ENCODE measurements at regions not wholly inside any gene's neighbourhood (a gene's known extent, or its start where the extent isn't known, plus 50 kb on each side); places are given as distances from the start of the nearest gene placed in this dataset.

DNA sequence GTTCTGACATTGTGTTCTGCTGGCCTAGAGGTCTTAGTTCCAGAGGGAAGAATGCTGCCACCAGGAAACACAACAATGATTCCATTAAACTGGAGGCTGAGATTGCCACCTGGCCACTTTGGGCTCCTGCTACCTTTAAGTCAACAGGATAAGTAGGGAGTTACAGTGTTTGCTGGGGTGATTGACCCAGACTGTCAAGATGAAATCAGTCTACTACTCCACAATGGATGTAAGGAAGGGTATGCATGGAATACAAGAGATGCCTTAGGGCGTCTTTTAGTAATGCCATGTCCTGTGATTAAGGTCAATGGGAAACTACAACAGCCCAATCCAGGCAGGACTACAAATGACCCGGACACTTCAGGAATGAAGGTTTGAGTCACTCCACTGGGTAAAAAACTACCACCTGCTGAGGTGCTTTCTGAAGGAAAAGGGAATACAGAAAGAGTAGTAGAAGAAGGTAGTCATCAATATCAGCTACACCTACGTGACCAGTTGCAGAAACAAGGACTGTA lies 852.6 kb downstream of the LRFN5 start (continued):
- TF ChIP-seq, protein P1, sequence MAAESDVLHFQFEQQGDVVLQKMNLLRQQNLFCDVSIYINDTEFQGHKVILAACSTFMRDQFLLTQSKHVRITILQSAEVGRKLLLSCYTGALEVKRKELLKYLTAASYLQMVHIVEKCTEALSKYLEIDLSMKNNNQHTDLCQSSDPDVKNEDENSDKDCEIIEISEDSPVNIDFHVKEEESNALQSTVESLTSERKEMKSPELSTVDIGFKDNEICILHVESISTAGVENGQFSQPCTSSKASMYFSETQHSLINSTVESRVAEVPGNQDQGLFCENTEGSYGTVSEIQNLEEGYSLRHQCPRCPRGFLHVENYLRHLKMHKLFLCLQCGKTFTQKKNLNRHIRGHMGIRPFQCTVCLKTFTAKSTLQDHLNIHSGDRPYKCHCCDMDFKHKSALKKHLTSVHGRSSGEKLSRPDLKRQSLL (tag by site-specific recombination; IDR thresholded peaks at IDR 0.05) = no peak

DNA sequence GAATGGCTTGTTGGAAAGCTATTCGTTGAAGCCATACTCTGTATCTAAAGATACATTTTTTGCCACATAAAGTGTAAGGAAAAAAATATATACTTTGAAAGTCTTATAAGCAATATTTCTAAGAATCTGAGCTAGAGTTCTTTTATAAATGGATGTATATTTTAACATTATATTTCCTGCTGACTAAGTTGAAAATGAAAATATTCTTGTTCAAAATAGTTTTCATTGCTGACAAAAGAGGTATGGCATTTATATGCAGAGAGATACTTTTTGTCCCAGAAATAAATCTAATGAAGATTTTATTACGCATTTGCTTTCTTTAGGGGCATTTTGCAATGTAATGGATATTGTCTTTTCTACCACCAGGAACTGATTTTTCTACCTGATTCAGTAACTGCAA lies 834.9 kb downstream of the LRFN5 start:
- POLR2A ChIA-PET = no interaction called here
- TF ChIP-seq MZF1 (tag by site-specific recombination; IDR thresholded peaks at IDR 0.05; ENCODE audit: borderline replicate concordance) (no peak), ZBTB8A (tag by site-specific recombination; IDR thresholded peaks at IDR 0.05) (no peak)
- TF ChIP-seq, protein P1 (tag by site-specific recombination; IDR thresholded peaks at IDR 0.05) = no peak
- Histone ChIP-seq H3K36me3 (ENCODE audit: control insufficient read depth in 2 of 2, insufficient read depth in 1 of 2, low read length in 2 of 2) (no peaks in the 10 kb centered on the region), H3K27ac (ENCODE audit: extremely low read depth, low read depth, low read length) (no peak overlapping the region), H3K4me3 (ENCODE audit: low read depth, low read length) (no peak overlapping the region), H3K9me3 (ENCODE audit: control insufficient read depth, insufficient read depth, low read depth, low read length) (no peaks in the 10 kb centered on the region), H3K4me1 (ENCODE audit: control insufficient read depth, insufficient read depth, low read length) (no peaks in the 10 kb centered on the region)
- CTCF ChIA-PET = no interaction called here

DNA sequence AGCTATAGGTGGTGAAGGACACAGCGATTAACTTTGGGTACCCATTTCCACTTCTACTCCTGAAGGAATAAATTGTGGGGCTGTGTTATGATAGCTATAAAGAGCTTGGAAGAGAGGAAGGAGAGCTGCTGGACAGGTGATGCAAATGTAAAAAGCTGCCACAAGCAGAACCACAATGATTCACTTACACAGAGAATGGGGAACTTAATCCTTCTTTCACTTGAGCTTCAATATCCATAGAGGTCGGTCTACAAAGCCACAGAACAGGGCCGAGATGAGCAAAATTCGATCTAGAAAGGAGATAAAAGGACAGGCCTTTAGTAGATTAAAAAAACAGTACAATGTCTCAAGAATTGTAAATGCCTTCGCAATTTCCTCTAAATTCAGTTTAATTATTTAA lies 831.1 kb downstream of the LRFN5 start:
- Histone ChIP-seq H3K4me1 (ENCODE audit: control insufficient read depth, insufficient read depth, low read length) (no peaks in the 10 kb centered on the region), H3K27ac (ENCODE audit: extremely low read depth, low read depth, low read length) (no peak overlapping the region), H3K9me3 (ENCODE audit: control insufficient read depth, insufficient read depth, low read depth, low read length) (no peaks in the 10 kb centered on the region), H3K4me3 (ENCODE audit: low read depth, low read length) (no peak overlapping the region), H3K36me3 (ENCODE audit: control insufficient read depth in 2 of 2, insufficient read depth in 1 of 2, low read length in 2 of 2) (no peaks in the 10 kb centered on the region)
- ChIA-PET CTCF (interaction anchor here (0.5 kb wide), 1 partner anchor 401 kb away, joined by 4 read pairs; no protein-coding TSS in a partner anchor), POLR2A (no interaction called here)
- TF ChIP-seq SP7 (tag by site-specific recombination; IDR thresholded peaks at IDR 0.05) = no peak
- TF ChIP-seq ZBTB1 (tag by site-specific recombination; IDR thresholded peaks at IDR 0.05) = no peak
- no peak for TF ChIP-seq ZNF112 (tag by site-specific recombination; IDR thresholded peaks at IDR 0.05)
- no peak for TF ChIP-seq ZNF350 (tag by site-specific recombination; IDR thresholded peaks at IDR 0.05)
- TF ChIP-seq, protein P2, sequence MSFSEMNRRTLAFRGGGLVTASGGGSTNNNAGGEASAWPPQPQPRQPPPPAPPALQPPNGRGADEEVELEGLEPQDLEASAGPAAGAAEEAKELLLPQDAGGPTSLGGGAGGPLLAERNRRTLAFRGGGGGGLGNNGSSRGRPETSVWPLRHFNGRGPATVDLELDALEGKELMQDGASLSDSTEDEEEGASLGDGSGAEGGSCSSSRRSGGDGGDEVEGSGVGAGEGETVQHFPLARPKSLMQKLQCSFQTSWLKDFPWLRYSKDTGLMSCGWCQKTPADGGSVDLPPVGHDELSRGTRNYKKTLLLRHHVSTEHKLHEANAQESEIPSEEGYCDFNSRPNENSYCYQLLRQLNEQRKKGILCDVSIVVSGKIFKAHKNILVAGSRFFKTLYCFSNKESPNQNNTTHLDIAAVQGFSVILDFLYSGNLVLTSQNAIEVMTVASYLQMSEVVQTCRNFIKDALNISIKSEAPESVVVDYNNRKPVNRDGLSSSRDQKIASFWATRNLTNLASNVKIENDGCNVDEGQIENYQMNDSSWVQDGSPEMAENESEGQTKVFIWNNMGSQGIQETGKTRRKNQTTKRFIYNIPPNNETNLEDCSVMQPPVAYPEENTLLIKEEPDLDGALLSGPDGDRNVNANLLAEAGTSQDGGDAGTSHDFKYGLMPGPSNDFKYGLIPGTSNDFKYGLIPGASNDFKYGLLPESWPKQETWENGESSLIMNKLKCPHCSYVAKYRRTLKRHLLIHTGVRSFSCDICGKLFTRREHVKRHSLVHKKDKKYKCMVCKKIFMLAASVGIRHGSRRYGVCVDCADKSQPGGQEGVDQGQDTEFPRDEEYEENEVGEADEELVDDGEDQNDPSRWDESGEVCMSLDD (tag by site-specific recombination; IDR thresholded peaks at IDR 0.05) = no peak
- TF ChIP-seq ZNF146 (tag by site-specific recombination; IDR thresholded peaks at IDR 0.05) = no peak

DNA sequence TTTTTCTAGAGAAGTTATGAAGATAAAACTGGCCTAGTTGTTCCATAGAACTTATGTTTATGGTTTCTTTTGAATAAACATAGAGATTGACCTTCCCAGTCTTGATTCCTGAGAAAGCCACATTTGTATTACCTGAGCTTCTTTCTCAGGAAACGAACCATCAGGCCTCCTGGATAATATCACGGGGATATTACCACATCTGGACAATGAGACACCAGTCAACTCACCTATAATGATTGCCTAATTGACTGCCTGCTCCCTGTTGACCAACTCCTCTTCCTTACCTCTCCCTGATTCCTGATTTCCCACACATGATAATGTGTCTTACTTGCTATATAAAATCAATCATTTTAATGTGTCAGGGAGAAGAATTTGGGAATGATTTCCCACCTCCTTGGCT lies 822.7 kb downstream of the LRFN5 start:
- CTCF ChIA-PET = no interaction called here
- no peaks in the 10 kb centered on the region for H3K36me3 ChIP-seq (ENCODE audit: control insufficient read depth in 2 of 2, insufficient read depth in 1 of 2, low read length in 2 of 2)
- POLR2A ChIA-PET = no interaction called here
- no peak overlapping the region for H3K27ac ChIP-seq (ENCODE audit: extremely low read depth, low read depth, low read length)
- no peak overlapping the region for H3K4me3 ChIP-seq (ENCODE audit: low read depth, low read length)
- H3K9me3 ChIP-seq (ENCODE audit: control insufficient read depth, insufficient read depth, low read depth, low read length) = no peaks in the 10 kb centered on the region
- TF ChIP-seq ZSCAN23 (tag by site-specific recombination; IDR thresholded peaks at IDR 0.05) (no peak), ZNF654 (tag by site-specific recombination; IDR thresholded peaks at IDR 0.05; ENCODE audit: low read depth) (no peak), SP7 (tag by site-specific recombination; IDR thresholded peaks at IDR 0.05) (no peak), FEZF1 (tag by site-specific recombination; IDR thresholded peaks at IDR 0.05) (no peak), ZNF585B (tag by site-specific recombination; IDR thresholded peaks at IDR 0.05) (no peak), ZNF626 (tag by site-specific recombination; IDR thresholded peaks at IDR 0.05) (no peak), MZF1 (tag by site-specific recombination; IDR thresholded peaks at IDR 0.05; ENCODE audit: borderline replicate concordance) (no peak), ZNF677 (tag by site-specific recombination; IDR thresholded peaks at IDR 0.05) (no peak), ZNF776 (tag by site-specific recombination; IDR thresholded peaks at IDR 0.05; ENCODE audit: borderline replicate concordance) (no peak), ZNF768 (tag by site-specific recombination; IDR thresholded peaks at IDR 0.05) (no peak), ZNF350 (tag by site-specific recombination; IDR thresholded peaks at IDR 0.05) (no peak)
- TF ChIP-seq, protein P3, sequence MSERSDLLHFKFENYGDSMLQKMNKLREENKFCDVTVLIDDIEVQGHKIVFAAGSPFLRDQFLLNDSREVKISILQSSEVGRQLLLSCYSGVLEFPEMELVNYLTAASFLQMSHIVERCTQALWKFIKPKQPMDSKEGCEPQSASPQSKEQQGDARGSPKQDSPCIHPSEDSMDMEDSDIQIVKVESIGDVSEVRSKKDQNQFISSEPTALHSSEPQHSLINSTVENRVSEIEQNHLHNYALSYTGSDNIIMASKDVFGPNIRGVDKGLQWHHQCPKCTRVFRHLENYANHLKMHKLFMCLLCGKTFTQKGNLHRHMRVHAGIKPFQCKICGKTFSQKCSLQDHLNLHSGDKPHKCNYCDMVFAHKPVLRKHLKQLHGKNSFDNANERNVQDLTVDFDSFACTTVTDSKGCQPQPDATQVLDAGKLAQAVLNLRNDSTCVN (tag by site-specific recombination; optimal IDR thresholded peaks at IDR 0.05) = no peak
- no peaks in the 10 kb centered on the region for H3K4me1 ChIP-seq (ENCODE audit: control insufficient read depth, insufficient read depth, low read length)

Measured in HEK293 (cell line).